OCI-LY1 (cell line): ENCODE measurements at regions not wholly inside any gene's neighbourhood (a gene's known extent, or its start where the extent isn't known, plus 50 kb on each side); places are given as distances from the start of the nearest gene placed in this dataset.

ENCODE experiments used
- H2AFZ ChIP-seq: fragments of 200-600 bp; sonication (generic), shearing (Covaris generic); 2 replicates; pipeline ENCODE4 v1.6.0; 2014; ENCODE audit warnings: antibody characterized with exemption, mild to moderate bottlenecking, low read length
- H3F3A ChIP-seq: fragments of 200-600 bp; sonication (generic), shearing (Covaris generic); 2 replicates; pipeline ENCODE4 v1.6.0; 2014; ENCODE audit warnings: mild to moderate bottlenecking, antibody characterized with exemption, low read length, moderate library complexity; ENCODE audit not compliant: insufficient read depth
- H3K27ac ChIP-seq: fragments of 200-600 bp; sonication (generic); 2 replicates; pipeline ENCODE4 v1.5.1; 2014; ENCODE audit warnings: low read length, mixed run types, mild to moderate bottlenecking, low read depth; ENCODE audit not compliant: poor library complexity, severe bottlenecking
- H3K27me3 ChIP-seq: fragments of 200-600 bp; sonication (generic); 2 replicates; pipeline ENCODE4 v1.6.0; 2014; ENCODE audit warnings: antibody characterized with exemption, mild to moderate bottlenecking, low read length, moderate library complexity; ENCODE audit not compliant: insufficient read depth
- H3K36me3 ChIP-seq: fragments of 200-600 bp; sonication (generic); 2 replicates; pipeline ENCODE4 v1.6.1; 2014; ENCODE audit warnings: mild to moderate bottlenecking, antibody characterized with exemption, low read length, moderate library complexity, mixed read lengths; ENCODE audit not compliant: insufficient read depth
- H3K4me1 ChIP-seq: fragments of 200-600 bp; sonication (generic); 2 replicates; pipeline ENCODE4 v1.5.1; 2014; ENCODE audit warnings: mild to moderate bottlenecking, low read length, moderate library complexity; ENCODE audit not compliant: insufficient read depth, severe bottlenecking
- H3K4me2 ChIP-seq: fragments of 200-600 bp; sonication (generic), shearing (Covaris generic); 2 replicates; pipeline ENCODE4 v1.6.1; 2014; ENCODE audit warnings: low read length
- H3K4me3 ChIP-seq: fragments of 200-600 bp; sonication (generic); 2 replicates; pipeline ENCODE4 v1.5.1; 2014; ENCODE audit warnings: low read length, low read depth, mild to moderate bottlenecking, mixed read lengths; ENCODE audit not compliant: poor library complexity, severe bottlenecking
- H3K79me2 ChIP-seq: fragments of 200-600 bp; shearing (Covaris generic); 2 replicates; pipeline ENCODE4 v1.6.1; 2016; ENCODE audit warnings: mixed run types, low read length, mixed read lengths; ENCODE audit not compliant: insufficient read depth
- H3K9ac ChIP-seq: fragments of 200-600 bp; sonication (generic), shearing (Covaris generic); 2 replicates; pipeline ENCODE4 v1.6.1; 2014; ENCODE audit warnings: mild to moderate bottlenecking, low read length, mixed read lengths
- H3K9me2 ChIP-seq: fragments of 200-600 bp; sonication (generic), shearing (Covaris generic); 2 replicates; pipeline ENCODE4 v1.6.1; 2014; ENCODE audit warnings: low read depth, mild to moderate bottlenecking, low read length, mixed read lengths
- H3K9me3 ChIP-seq: fragments of 200-600 bp; shearing (Covaris generic); 2 replicates; pipeline ENCODE4 v1.6.1; 2014; ENCODE audit warnings: low read length, mixed read lengths
- H4K20me1 ChIP-seq: fragments of 200-600 bp; sonication (generic), shearing (Covaris generic); 2 replicates; pipeline ENCODE4 v1.6.0; 2016; ENCODE audit warnings: mild to moderate bottlenecking, low read length; ENCODE audit not compliant: insufficient read depth
- CTCF ChIP-seq: fragments of 200-600 bp; sonication (generic), shearing (Covaris generic); IDR thresholded peaks from 2 replicates; pipeline ENCODE4 v1.5.1; 2017; ENCODE audit warnings: mild to moderate bottlenecking, antibody characterized with exemption, low read length, moderate library complexity, mixed read lengths
- EZH2 ChIP-seq: fragments of 200-600 bp; sonication (generic), shearing (Covaris generic); IDR thresholded peaks from 2 replicates; pipeline ENCODE4 v1.8.0; 2017; ENCODE audit warnings: borderline replicate concordance, mixed run types, mild to moderate bottlenecking, antibody characterized with exemption, low read length, moderate library complexity, mixed read lengths

DNA sequence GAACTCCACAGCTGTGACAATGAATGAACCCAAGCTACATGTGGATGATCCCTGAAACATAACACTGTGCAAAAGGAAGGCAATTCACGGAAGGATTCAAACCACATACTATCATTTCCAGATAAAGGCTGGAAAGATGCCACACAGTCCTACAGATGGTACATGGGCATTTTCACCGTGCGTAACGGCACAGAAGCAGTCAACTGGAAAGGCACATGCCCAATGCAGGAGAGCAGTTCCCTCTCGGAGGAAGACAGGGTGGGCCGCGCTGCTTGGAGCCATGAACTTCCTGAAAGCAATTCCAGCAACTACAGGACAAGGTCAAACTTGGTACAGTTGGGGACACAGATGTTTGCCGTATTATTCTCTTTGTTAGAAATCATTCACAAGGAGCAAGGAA, 103.7 kb downstream of the SHANK2 start:
- H3K27ac ChIP-seq: no peak overlapping the region
- no peaks in the 10 kb centered on the region for H3F3A ChIP-seq
- H3K9me2 ChIP-seq: no peaks in the 10 kb centered on the region
- H2AFZ ChIP-seq: no peak overlapping the region
- TF ChIP-seq EZH2: no peak
- TF ChIP-seq CTCF: no peak
- H3K4me1 ChIP-seq: no peaks in the 10 kb centered on the region
- H3K9ac ChIP-seq: no peak overlapping the region
- no peaks in the 10 kb centered on the region for H3K9me3 ChIP-seq
- H3K4me3 ChIP-seq: no peak overlapping the region
- H3K27me3 ChIP-seq: no peaks in the 10 kb centered on the region
- no peaks in the 10 kb centered on the region for H3K36me3 ChIP-seq
- H3K79me2 ChIP-seq: no peaks in the 10 kb centered on the region
- H4K20me1 ChIP-seq: no peaks in the 10 kb centered on the region
- H3K4me2 ChIP-seq: no peak overlapping the region

GRCh38 chr11:71147331-71147730, 105.0 kb downstream of the SHANK2 start:
- Histone ChIP-seq H3K79me2 (no peaks in the 10 kb centered on the region), H3K36me3 (no peaks in the 10 kb centered on the region), H3K4me3 (no peak overlapping the region), H4K20me1 (no peaks in the 10 kb centered on the region), H3K27ac (no peak overlapping the region), H3K9me2 (no peaks in the 10 kb centered on the region), H3K27me3 (no peaks in the 10 kb centered on the region), H3K4me1 (no peaks in the 10 kb centered on the region), H3K9me3 (no peaks in the 10 kb centered on the region), H3K4me2 (no peak overlapping the region), H3F3A (no peaks in the 10 kb centered on the region), H3K9ac (no peak overlapping the region), H2AFZ (no peak overlapping the region)
- no peak for TF ChIP-seq CTCF
- no peak for TF ChIP-seq EZH2

DNA sequence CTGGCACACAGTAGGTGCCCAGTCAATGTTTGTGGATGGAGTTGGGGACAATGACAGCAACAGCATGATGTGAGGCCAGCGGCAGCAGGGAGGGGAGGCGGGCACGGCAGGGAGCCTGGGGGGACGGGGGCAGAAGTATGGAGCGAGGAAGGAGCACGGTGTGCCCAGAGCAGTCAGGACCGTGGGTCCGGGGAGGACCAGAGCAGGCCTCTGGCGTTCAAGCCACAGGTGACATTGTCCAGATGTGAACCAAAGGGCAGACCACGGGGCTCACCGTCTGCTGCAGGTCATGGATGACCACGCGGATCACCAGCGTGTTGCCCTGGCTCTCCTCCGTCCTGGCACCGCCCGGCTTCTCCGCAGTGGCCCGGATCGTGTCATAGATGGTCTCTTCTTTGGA, 105.5 kb downstream of the SHANK2 start:
- Histone ChIP-seq H3K79me2 (no peaks in the 10 kb centered on the region), H2AFZ (no peak overlapping the region), H3K36me3 (no peaks in the 10 kb centered on the region), H3K27ac (no peak overlapping the region), H3K9ac (no peak overlapping the region), H4K20me1 (no peaks in the 10 kb centered on the region), H3K4me2 (no peak overlapping the region), H3K4me3 (no peak overlapping the region), H3F3A (no peaks in the 10 kb centered on the region), H3K27me3 (no peaks in the 10 kb centered on the region), H3K9me3 (no peaks in the 10 kb centered on the region), H3K9me2 (no peaks in the 10 kb centered on the region), H3K4me1 (no peaks in the 10 kb centered on the region)
- no peak for TF ChIP-seq CTCF
- TF ChIP-seq EZH2: no peak
